ENCODE measurements at regions not wholly inside any gene's neighbourhood (a gene's known extent, or its start where the extent isn't known, plus 50 kb on each side); places are given as distances from the start of the nearest gene placed in this dataset.

- H3K9me3 Mint-ChIP-seq, result no peaks in the 10 kb centered on the region
- no peaks in the 10 kb centered on the region for H3K27me3 Mint-ChIP-seq
- no peak overlapping the region for H3K4me3 Mint-ChIP-seq
- DNase-seq, result no peak
- H3K36me3 Mint-ChIP-seq (ENCODE audit: low read depth), result no peaks in the 10 kb centered on the region
- no peak overlapping the region for H3K27ac Mint-ChIP-seq
- H3K4me1 Mint-ChIP-seq (ENCODE audit: low read depth), result no peaks in the 10 kb centered on the region
Observed at GRCh38 chr3:7793786-7794185, 707.8 kb upstream of the LMCD1 start.

GRCh38 chr3:7798276-7798675, 703.3 kb upstream of the LMCD1 start:
- Mint-ChIP-seq H3K27ac (no peak overlapping the region), H3K4me3 (no peak overlapping the region), H3K4me1 (ENCODE audit: low read depth) (no peaks in the 10 kb centered on the region), H3K27me3 (no peaks in the 10 kb centered on the region), H3K9me3 (no peaks in the 10 kb centered on the region), H3K36me3 (ENCODE audit: low read depth) (no peaks in the 10 kb centered on the region)
- DNase-seq, result no peak

GRCh38 chr3:7800006-7800780, 701.4 kb upstream of the LMCD1 start:
- Mint-ChIP-seq H3K4me3 (no peak overlapping the region), H3K4me1 (ENCODE audit: low read depth) (no peaks in the 10 kb centered on the region), H3K27me3 (no peaks in the 10 kb centered on the region), H3K9me3 (no peaks in the 10 kb centered on the region), H3K36me3 (ENCODE audit: low read depth) (no peaks in the 10 kb centered on the region), H3K27ac (no peak overlapping the region)
- no peak for DNase-seq

GRCh38 chr3:7812490-7812889, 689.1 kb upstream of the LMCD1 start:
- Mint-ChIP-seq H3K27ac (no peak overlapping the region), H3K36me3 (ENCODE audit: low read depth) (no peaks in the 10 kb centered on the region), H3K9me3 (peaks cover 5% of the 10 kb centered on the region), H3K4me3 (no peak overlapping the region), H3K4me1 (ENCODE audit: low read depth) (no peaks in the 10 kb centered on the region), H3K27me3 (no peaks in the 10 kb centered on the region)
- DNase-seq, result no peak

GRCh38 chr3:7813365-7813764, 688.3 kb upstream of the LMCD1 start:
- Mint-ChIP-seq H3K4me1 (ENCODE audit: low read depth) (no peaks in the 10 kb centered on the region), H3K27me3 (no peaks in the 10 kb centered on the region), H3K9me3 (peaks cover 5% of the 10 kb centered on the region), H3K4me3 (no peak overlapping the region), H3K36me3 (ENCODE audit: low read depth) (no peaks in the 10 kb centered on the region), H3K27ac (no peak overlapping the region)
- DNase-seq, result no peak

- no peaks in the 10 kb centered on the region for H3K27me3 Mint-ChIP-seq
- H3K4me1 Mint-ChIP-seq (ENCODE audit: low read depth), result no peaks in the 10 kb centered on the region
- DNase-seq, result no peak
- H3K4me3 Mint-ChIP-seq, result no peak overlapping the region
- no peak overlapping the region for H3K27ac Mint-ChIP-seq
- H3K9me3 Mint-ChIP-seq, result peaks cover 9% of the 10 kb centered on the region
- no peaks in the 10 kb centered on the region for H3K36me3 Mint-ChIP-seq (ENCODE audit: low read depth)
Observed at GRCh38 chr3:7817239-7817638, 684.4 kb upstream of the LMCD1 start.

- H3K27me3 Mint-ChIP-seq, result no peaks in the 10 kb centered on the region
- H3K4me3 Mint-ChIP-seq, result no peak overlapping the region
- peaks cover 34% of the 10 kb centered on the region for H3K9me3 Mint-ChIP-seq
- DNase-seq, result no peak
- H3K36me3 Mint-ChIP-seq (ENCODE audit: low read depth), result peaks cover 2% of the 10 kb centered on the region
- H3K27ac Mint-ChIP-seq, result no peak overlapping the region
- H3K4me1 Mint-ChIP-seq (ENCODE audit: low read depth), result no peaks in the 10 kb centered on the region
Observed at GRCh38 chr3:7820969-7821368, 680.7 kb upstream of the LMCD1 start.

- H3K27me3 Mint-ChIP-seq, result no peaks in the 10 kb centered on the region
Observed at GRCh38 chr3:7821858-7822257, 679.8 kb upstream of the LMCD1 start.

GRCh38 chr3:7841451-7841850, 660.2 kb upstream of the LMCD1 start:
- Mint-ChIP-seq H3K9me3 (no peaks in the 10 kb centered on the region), H3K36me3 (ENCODE audit: low read depth) (no peaks in the 10 kb centered on the region), H3K4me3 (no peak overlapping the region), H3K27me3 (no peaks in the 10 kb centered on the region), H3K4me1 (ENCODE audit: low read depth) (no peaks in the 10 kb centered on the region), H3K27ac (no peak overlapping the region)
- no peak for DNase-seq

More at GRCh38 chr3:7821858-7822257, 679.8 kb upstream of the LMCD1 start:
- Mint-ChIP-seq H3K4me1 (ENCODE audit: low read depth) (no peaks in the 10 kb centered on the region), H3K9me3 (peaks cover 41% of the 10 kb centered on the region), H3K36me3 (ENCODE audit: low read depth) (peaks cover 2% of the 10 kb centered on the region), H3K4me3 (no peak overlapping the region), H3K27ac (no peak overlapping the region)
- DNase-seq, result no peak

GRCh38 chr3:7843441-7843840, 658.2 kb upstream of the LMCD1 start:
- Mint-ChIP-seq H3K9me3 (no peaks in the 10 kb centered on the region), H3K4me1 (ENCODE audit: low read depth) (no peaks in the 10 kb centered on the region), H3K4me3 (no peak overlapping the region), H3K36me3 (ENCODE audit: low read depth) (no peaks in the 10 kb centered on the region), H3K27me3 (no peaks in the 10 kb centered on the region), H3K27ac (no peak overlapping the region)
- no peak for DNase-seq

GRCh38 chr3:7847021-7847420, 654.6 kb upstream of the LMCD1 start:
- Mint-ChIP-seq H3K27me3 (no peaks in the 10 kb centered on the region), H3K36me3 (ENCODE audit: low read depth) (no peaks in the 10 kb centered on the region), H3K4me1 (ENCODE audit: low read depth) (peaks cover 3% of the 10 kb centered on the region), H3K9me3 (no peaks in the 10 kb centered on the region), H3K4me3 (no peak overlapping the region), H3K27ac (no peak overlapping the region)
- DNase-seq, result no peak

- H3K4me1 Mint-ChIP-seq (ENCODE audit: low read depth), result peaks cover 3% of the 10 kb centered on the region
- DNase-seq, result no peak
- H3K36me3 Mint-ChIP-seq (ENCODE audit: low read depth), result no peaks in the 10 kb centered on the region
- H3K4me3 Mint-ChIP-seq, result no peak overlapping the region
- H3K27ac Mint-ChIP-seq, result no peak overlapping the region
- H3K27me3 Mint-ChIP-seq, result no peaks in the 10 kb centered on the region
- H3K9me3 Mint-ChIP-seq, result peaks cover 3% of the 10 kb centered on the region
Observed at GRCh38 chr3:7847521-7847920, 654.1 kb upstream of the LMCD1 start.

GRCh38 chr3:7854266-7854665, 647.4 kb upstream of the LMCD1 start:
- H3K36me3 Mint-ChIP-seq (ENCODE audit: low read depth), result no peaks in the 10 kb centered on the region
- H3K4me3 Mint-ChIP-seq, result no peak overlapping the region
- peaks cover 6% of the 10 kb centered on the region for H3K4me1 Mint-ChIP-seq (ENCODE audit: low read depth)
- no peaks in the 10 kb centered on the region for H3K27me3 Mint-ChIP-seq
- peaks cover 4% of the 10 kb centered on the region for H3K9me3 Mint-ChIP-seq
- no peak overlapping the region for H3K27ac Mint-ChIP-seq
- no peak for DNase-seq

- no peak overlapping the region for H3K4me3 Mint-ChIP-seq
- no peaks in the 10 kb centered on the region for H3K27me3 Mint-ChIP-seq
- H3K36me3 Mint-ChIP-seq (ENCODE audit: low read depth), result no peaks in the 10 kb centered on the region
- H3K27ac Mint-ChIP-seq, result no peak overlapping the region
- H3K4me1 Mint-ChIP-seq (ENCODE audit: low read depth), result peaks cover 6% of the 10 kb centered on the region
- DNase-seq, result no peak
- peaks cover 4% of the 10 kb centered on the region for H3K9me3 Mint-ChIP-seq
Observed at GRCh38 chr3:7854721-7855120, 646.9 kb upstream of the LMCD1 start.

- no peak overlapping the region for H3K27ac Mint-ChIP-seq
- H3K9me3 Mint-ChIP-seq, result peaks cover 8% of the 10 kb centered on the region
- DNase-seq, result no peak
- H3K4me1 Mint-ChIP-seq (ENCODE audit: low read depth), result peaks cover 13% of the 10 kb centered on the region
- H3K27me3 Mint-ChIP-seq, result no peaks in the 10 kb centered on the region
- no peaks in the 10 kb centered on the region for H3K36me3 Mint-ChIP-seq (ENCODE audit: low read depth)
- H3K4me3 Mint-ChIP-seq, result no peak overlapping the region
Observed at GRCh38 chr3:7865611-7866010, 636.0 kb upstream of the LMCD1 start.

- DNase-seq, result no peak
- H3K36me3 Mint-ChIP-seq (ENCODE audit: low read depth), result no peaks in the 10 kb centered on the region
- H3K27me3 Mint-ChIP-seq, result no peaks in the 10 kb centered on the region
- peaks cover 6% of the 10 kb centered on the region for H3K9me3 Mint-ChIP-seq
- H3K4me3 Mint-ChIP-seq, result no peak overlapping the region
- H3K27ac Mint-ChIP-seq, result no peak overlapping the region
- peaks cover 10% of the 10 kb centered on the region for H3K4me1 Mint-ChIP-seq (ENCODE audit: low read depth)
Observed at GRCh38 chr3:7867587-7867986, 634.0 kb upstream of the LMCD1 start.
